ENCODE measurements at regions not wholly inside any gene's neighbourhood (a gene's known extent, or its start where the extent isn't known, plus 50 kb on each side); places are given as distances from the start of the nearest gene placed in this dataset.

GRCh38 chr9:8155706-8156105 lies 356.1 kb upstream of the DMAC1 start:
- Histone ChIP-seq H3K23me2 (ENCODE audit: low read depth, low read length) (no peaks in the 10 kb centered on the region), H4K5ac (ENCODE audit: insufficient read length, low read depth, low read length) (no peak overlapping the region), H3K56ac (replicated peaks; ENCODE audit: insufficient read length, low read depth, low read length) (no peak overlapping the region), H3K4me2 (ENCODE audit: insufficient read depth in 1 of 2, low read depth in 2 of 2, low read length in 2 of 2) (no peak overlapping the region), H4K8ac (ENCODE audit: extremely low read depth, insufficient read depth, low read length) (no peak overlapping the region), H3K79me2 (ENCODE audit: control insufficient read depth in 1 of 2, insufficient read depth in 2 of 2, low read length in 2 of 2) (no peaks in the 10 kb centered on the region), H2BK12ac (ENCODE audit: low read depth, low read length) (no peak overlapping the region), H3K27me3 (replicated peaks in 1 of 4; ENCODE audit: control insufficient read depth in 3 of 4, extremely low read depth in 1 of 4, insufficient read depth in 3 of 4, low read length in 3 of 4) (no peaks in the 10 kb centered on the region), H3K27ac (ENCODE audit: low read depth, low read length) (no peak overlapping the region), H3K4me1 (replicated peaks in 1 of 4; ENCODE audit: control insufficient read depth in 3 of 4, insufficient read depth in 4 of 4, low read length in 3 of 4) (peaks cover 0 to 2% (median 0%) of the 10 kb centered on the region in 4 experiments; a peak in 2 of 7 replicates), H4K20me1 (replicated peaks in 1 of 2; ENCODE audit: control insufficient read depth in 1 of 2, insufficient read depth in 2 of 2, low read length in 2 of 2) (no peaks in the 10 kb centered on the region), H3K14ac (ENCODE audit: insufficient read length) (no peak overlapping the region), H3K4me3 (ENCODE audit: extremely low read depth in 1 of 4, insufficient read depth in 2 of 4, low read depth in 3 of 4, low read length in 4 of 4) (no peak overlapping the region), H3K9ac (replicated peaks in 1 of 4; ENCODE audit: extremely low read depth in 1 of 4, low read depth in 3 of 4, low read length in 3 of 4) (no peak overlapping the region), H3K4ac (replicated peaks; ENCODE audit: insufficient read length, low read depth, low read length) (no peak overlapping the region), H2AFZ (ENCODE audit: low read length) (no peak overlapping the region), H3K18ac (ENCODE audit: extremely low read depth, low read length) (no peak overlapping the region), H4K91ac (replicated peaks; ENCODE audit: insufficient read length, low read length) (no peak overlapping the region), H2BK20ac (ENCODE audit: low read length) (no peak overlapping the region), H3K79me1 (ENCODE audit: low read depth, low read length) (no peaks in the 10 kb centered on the region), H2BK15ac (ENCODE audit: low read length) (no peak overlapping the region), H2BK120ac (replicated peaks; ENCODE audit: low read depth, low read length) (no peak overlapping the region), H3K23ac (ENCODE audit: insufficient read length) (no peak overlapping the region), H3K9me3 (ENCODE audit: insufficient read depth in 2 of 2, low read depth in 1 of 2, low read length in 1 of 2) (no peaks in the 10 kb centered on the region), H3K36me3 (ENCODE audit: control insufficient read depth in 2 of 4, insufficient read depth in 4 of 4, low read length in 3 of 4) (no peaks in the 10 kb centered on the region), H2BK5ac (ENCODE audit: low read depth, low read length) (no peak overlapping the region), H2AK5ac (ENCODE audit: low read depth, low read length) (no peak overlapping the region)
- 93% methylated on average over 5 of the region's 5 CpGs; no CpG with 5 or more reads in 1 of the 2 experiments for WGBS, 2 experiments (ENCODE audit: extremely low coverage in 1 of 2, insufficient coverage in 1 of 2, insufficient read length in 1 of 2, insufficient replicate concordance in 2 of 2, low coverage in 1 of 2, low lambda C conversion rate in 2 of 2, missing lambda C conversion rate in 1 of 2)
- ChIA-PET POLR2A (ENCODE audit: partially characterized antibody) (no interaction called here), CTCF (ENCODE audit: partially characterized antibody) (no interaction called here)
- FAIRE-seq (no peak), DNase-seq (ENCODE audit: low read depth in 1 of 2, low spot score in 2 of 2) (no peak)
- TF ChIP-seq SUZ12 (IDR thresholded peaks at IDR 0.05; ENCODE audit: low read length) (no peak), YY1 (IDR thresholded peaks at IDR 0.05; ENCODE audit: low read depth, low read length) (no peak), KDM5A (IDR thresholded peaks at IDR 0.05; ENCODE audit: low read length) (no peak), ATF2 (IDR thresholded peaks at IDR 0.05; ENCODE audit: low read length) (no peak), POLR2A (IDR thresholded peaks at IDR 0.05; ENCODE audit: control extremely low read depth in 1 of 2, low read depth in 2 of 2, low read length in 2 of 2) (no peak), CHD2 (IDR thresholded peaks at IDR 0.05; ENCODE audit: low read length) (no peak), RBBP5 (IDR thresholded peaks at IDR 0.05; ENCODE audit: borderline replicate concordance, low read depth, low read length) (no peak), HDAC2 (IDR thresholded peaks at IDR 0.05; ENCODE audit: borderline replicate concordance in 1 of 2, low read depth in 2 of 2, low read length in 2 of 2) (no peak), SAP30 (IDR thresholded peaks at IDR 0.05; ENCODE audit: insufficient read depth, insufficient replicate concordance, low read length) (no peak)
